ENCODE measurements at regions not wholly inside any gene's neighbourhood (a gene's known extent, or its start where the extent isn't known, plus 50 kb on each side); places are given as distances from the start of the nearest gene placed in this dataset.

GRCh38 chr4:85243857-85244256, 231.1 kb upstream of the ARHGAP24 start:
- no peak for DNase-seq
- WGBS, 5 donors = 60 to 100% (median 85%) methylated on average over 1 of the region's 1 CpG
- Histone ChIP-seq H3K36me3 (no peaks in the 10 kb centered on the region), H3K27ac (no peak overlapping the region), H3K4me3 (no peak overlapping the region), H3K4me1 (no peaks in the 10 kb centered on the region), H3K27me3 (replicated peaks in 1 of 7) (no peaks in the 10 kb centered on the region), H3K9me3 (peaks cover 0 to 25% (median 11%) of the 10 kb centered on the region in 8 donors)
- TF ChIP-seq POLR2AphosphoS5 (IDR thresholded peaks at IDR 0.05) (no peak), POLR2A (IDR thresholded peaks at IDR 0.05) (no peak), CTCF (IDR thresholded peaks at IDR 0.05 in 8 of 11, conservative IDR thresholded peaks at IDR 0.05 in 3 of 11) (no peak)
- intact Hi-C loops (cut with DNase I; ENCODE audit: low total_unique reads) = no loop called here

GRCh38 chr4:85244638-85245037, 230.3 kb upstream of the ARHGAP24 start:
- H3K4me1 ChIP-seq = no peaks in the 10 kb centered on the region
- no peak overlapping the region for H3K27ac ChIP-seq
- no peaks in the 10 kb centered on the region for H3K27me3 ChIP-seq (replicated peaks in 1 of 7)
- H3K36me3 ChIP-seq = no peaks in the 10 kb centered on the region
- no peak for DNase-seq
- intact Hi-C loops (cut with DNase I; ENCODE audit: low total_unique reads) = no loop called here
- 89 to 97% (median 97%) methylated on average over 1 of the region's 1 CpG for WGBS, 5 donors
- no peak overlapping the region for H3K4me3 ChIP-seq
- H3K9me3 ChIP-seq = peaks cover 0 to 25% (median 11%) of the 10 kb centered on the region in 8 donors
- TF ChIP-seq CTCF (IDR thresholded peaks at IDR 0.05 in 8 of 11, conservative IDR thresholded peaks at IDR 0.05 in 3 of 11) (no peak), POLR2AphosphoS5 (IDR thresholded peaks at IDR 0.05) (no peak), POLR2A (IDR thresholded peaks at IDR 0.05) (no peak)

GRCh38 chr4:85246055-85246454, 228.9 kb upstream of the ARHGAP24 start:
- intact Hi-C loops (cut with DNase I; ENCODE audit: low total_unique reads) = no loop called here
- Histone ChIP-seq H3K27me3 (replicated peaks in 1 of 7) (no peaks in the 10 kb centered on the region), H3K4me1 (no peaks in the 10 kb centered on the region), H3K36me3 (no peaks in the 10 kb centered on the region), H3K4me3 (no peak overlapping the region), H3K9me3 (peaks cover 0 to 12% (median 2%) of the 10 kb centered on the region in 8 donors), H3K27ac (no peak overlapping the region)
- 88 to 95% (median 94%) methylated on average over 17 to 21 of the region's 21 CpGs for WGBS, 5 donors
- DNase-seq = no peak
- TF ChIP-seq POLR2AphosphoS5 (IDR thresholded peaks at IDR 0.05) = no peak
- no peak for TF ChIP-seq POLR2A (IDR thresholded peaks at IDR 0.05)
- TF ChIP-seq CTCF (IDR thresholded peaks at IDR 0.05 in 8 of 11, conservative IDR thresholded peaks at IDR 0.05 in 3 of 11) = no peak

GRCh38 chr4:85250852-85251251, 224.1 kb upstream of the ARHGAP24 start:
- Histone ChIP-seq H3K4me3 (no peak overlapping the region), H3K27ac (no peak overlapping the region), H3K9me3 (peaks cover 0 to 38% (median 20%) of the 10 kb centered on the region in 8 donors), H3K4me1 (no peaks in the 10 kb centered on the region), H3K27me3 (replicated peaks in 1 of 7) (no peaks in the 10 kb centered on the region), H3K36me3 (no peaks in the 10 kb centered on the region)
- intact Hi-C loops (cut with DNase I; ENCODE audit: low total_unique reads) = no loop called here
- TF ChIP-seq CTCF (IDR thresholded peaks at IDR 0.05 in 8 of 11, conservative IDR thresholded peaks at IDR 0.05 in 3 of 11) (no peak), POLR2A (IDR thresholded peaks at IDR 0.05) (no peak), POLR2AphosphoS5 (IDR thresholded peaks at IDR 0.05) (no peak)
- WGBS, 5 donors = 61 to 78% (median 66%) methylated on average over 4 of the region's 4 CpGs
- DNase-seq = no peak
